ENCODE measurements at regions not wholly inside any gene's neighbourhood (a gene's known extent, or its start where the extent isn't known, plus 50 kb on each side); places are given as distances from the start of the nearest gene placed in this dataset.

DNA sequence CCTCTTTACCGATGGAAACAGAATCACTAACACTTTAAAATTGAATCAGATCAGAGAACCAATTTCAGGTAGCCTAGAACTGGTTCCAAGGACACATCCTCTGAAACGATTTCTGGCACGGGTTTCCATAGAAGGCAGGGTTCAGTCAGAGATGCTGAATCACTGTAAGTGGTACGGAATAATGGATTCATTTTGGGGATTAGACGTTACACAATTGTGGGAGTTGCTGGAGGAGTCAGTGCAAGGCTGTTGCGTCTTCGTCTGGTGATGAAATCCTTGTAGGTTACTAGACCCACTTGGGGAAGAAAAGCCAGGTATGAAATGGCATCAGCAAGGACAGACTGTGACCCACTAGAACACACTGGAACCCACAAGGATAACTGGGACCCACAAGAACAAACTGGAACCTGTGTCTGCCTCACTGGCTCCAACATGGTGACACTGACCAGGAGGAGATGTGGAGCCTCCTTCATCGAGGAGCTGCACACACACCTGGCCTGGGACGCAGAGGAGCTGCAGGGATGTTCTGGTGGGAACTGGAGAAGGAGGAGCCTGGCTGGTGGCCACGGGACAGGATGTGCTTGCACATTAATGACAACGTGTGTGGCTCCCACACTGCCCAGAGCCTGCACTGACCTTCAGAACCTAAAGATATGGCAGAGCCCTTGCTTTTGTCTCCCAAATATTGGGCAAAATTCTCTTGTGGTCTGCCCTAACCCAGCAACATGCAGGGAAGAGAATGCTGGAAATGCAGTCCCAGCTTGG lies 105.1 kb downstream of the TRAPPC11 start:
- H3K4me2 ChIP-seq (ENCODE audit: low read depth, low read length): no peak overlapping the region
- H3K27me3 ChIP-seq (ENCODE audit: control insufficient read depth in 1 of 2, insufficient read depth in 2 of 2, low read length in 2 of 2): peaks cover 2 to 18% of the 10 kb centered on the region in 2 experiments; a peak in 3 of 5 replicates
- H3K4me1 ChIP-seq (ENCODE audit: insufficient read depth, low read length): peaks cover 18% of the 10 kb centered on the region
- WGBS (ENCODE audit: low lambda C conversion rate): 38% methylated on average over 11 of the region's 11 CpGs
- H3K9ac ChIP-seq (ENCODE audit: insufficient read depth, low read depth, low read length): no peak overlapping the region
- BruUV-seq (replicated peaks): no TSS peak
- no peaks in the 10 kb centered on the region for H3K79me2 ChIP-seq (ENCODE audit: insufficient read depth, low read length)
- DNase-seq (ENCODE audit: low spot score): no peak
- in situ Hi-C loops (cut with HindIII; ENCODE audit: extremely low pct_ligation_motif_present, low pct_unique_long_range_greater_than_20kb) (no loop called here), intact Hi-C loops (cut with micrococcal nuclease; ENCODE audit: unreplicated experiment) (no loop called here)
- no peaks in the 10 kb centered on the region for H3K9me3 ChIP-seq (ENCODE audit: low read length)
- CTCF ChIA-PET (ENCODE audit: low intra/inter-chr PET ratio, low total read pairs): no interaction called here
- POLR2A ChIA-PET: no interaction called here
- no peak overlapping the region for H3K27ac ChIP-seq (ENCODE audit: extremely low read length, insufficient read depth, low read length)
- H3K4me3 ChIP-seq (replicated peaks in 1 of 3; ENCODE audit: insufficient read depth in 1 of 3, low read depth in 2 of 3, low read length in 3 of 3): no peak overlapping the region
- H4K20me1 ChIP-seq (ENCODE audit: insufficient read depth, low read length): no peaks in the 10 kb centered on the region
- FAIRE-seq: no peak
- TF ChIP-seq, protein P1, sequence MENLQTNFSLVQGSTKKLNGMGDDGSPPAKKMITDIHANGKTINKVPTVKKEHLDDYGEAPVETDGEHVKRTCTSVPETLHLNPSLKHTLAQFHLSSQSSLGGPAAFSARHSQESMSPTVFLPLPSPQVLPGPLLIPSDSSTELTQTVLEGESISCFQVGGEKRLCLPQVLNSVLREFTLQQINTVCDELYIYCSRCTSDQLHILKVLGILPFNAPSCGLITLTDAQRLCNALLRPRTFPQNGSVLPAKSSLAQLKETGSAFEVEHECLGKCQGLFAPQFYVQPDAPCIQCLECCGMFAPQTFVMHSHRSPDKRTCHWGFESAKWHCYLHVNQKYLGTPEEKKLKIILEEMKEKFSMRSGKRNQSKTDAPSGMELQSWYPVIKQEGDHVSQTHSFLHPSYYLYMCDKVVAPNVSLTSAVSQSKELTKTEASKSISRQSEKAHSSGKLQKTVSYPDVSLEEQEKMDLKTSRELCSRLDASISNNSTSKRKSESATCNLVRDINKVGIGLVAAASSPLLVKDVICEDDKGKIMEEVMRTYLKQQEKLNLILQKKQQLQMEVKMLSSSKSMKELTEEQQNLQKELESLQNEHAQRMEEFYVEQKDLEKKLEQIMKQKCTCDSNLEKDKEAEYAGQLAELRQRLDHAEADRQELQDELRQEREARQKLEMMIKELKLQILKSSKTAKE (CRISPR knock-in tag; IDR thresholded peaks at IDR 0.05; ENCODE audit: borderline replicate concordance): no peak
- TF ChIP-seq ASH2L (IDR thresholded peaks at IDR 0.05; ENCODE audit: insufficient read length, low read depth, low read length) (no peak), ZNF383 (CRISPR knock-in tag; IDR thresholded peaks at IDR 0.05; ENCODE audit: borderline replicate concordance) (no peak), PRMT3 (CRISPR knock-in tag; IDR thresholded peaks at IDR 0.05; ENCODE audit: borderline replicate concordance, low read depth) (no peak), CSRNP1 (CRISPR knock-in tag; IDR thresholded peaks at IDR 0.05) (no peak), RXRB (CRISPR knock-in tag; IDR thresholded peaks at IDR 0.05; ENCODE audit: borderline replicate concordance) (no peak), PHF8 (CRISPR knock-in tag; IDR thresholded peaks at IDR 0.05) (no peak), ONECUT2 (CRISPR knock-in tag; IDR thresholded peaks at IDR 0.05) (no peak), ZEB1 (IDR thresholded peaks at IDR 0.05; ENCODE audit: insufficient replicate concordance, low read depth) (no peak)
- no peaks in the 10 kb centered on the region for H3K36me3 ChIP-seq (replicated peaks in 1 of 2; ENCODE audit: control insufficient read depth in 1 of 2, insufficient read depth in 2 of 2, low read length in 2 of 2)
- ATAC-seq: no peak
- H2AFZ ChIP-seq (ENCODE audit: low read length): no peak overlapping the region

Measured in HepG2 (cell line).